ENCODE measurements at regions not wholly inside any gene's neighbourhood (a gene's known extent, or its start where the extent isn't known, plus 50 kb on each side); places are given as distances from the start of the nearest gene placed in this dataset.
"Not testable (repeated sequence)": the region's sequence is repeated elsewhere in the genome, so short reads cannot be mapped to it uniquely, and the experiment has no call there.

DNA sequence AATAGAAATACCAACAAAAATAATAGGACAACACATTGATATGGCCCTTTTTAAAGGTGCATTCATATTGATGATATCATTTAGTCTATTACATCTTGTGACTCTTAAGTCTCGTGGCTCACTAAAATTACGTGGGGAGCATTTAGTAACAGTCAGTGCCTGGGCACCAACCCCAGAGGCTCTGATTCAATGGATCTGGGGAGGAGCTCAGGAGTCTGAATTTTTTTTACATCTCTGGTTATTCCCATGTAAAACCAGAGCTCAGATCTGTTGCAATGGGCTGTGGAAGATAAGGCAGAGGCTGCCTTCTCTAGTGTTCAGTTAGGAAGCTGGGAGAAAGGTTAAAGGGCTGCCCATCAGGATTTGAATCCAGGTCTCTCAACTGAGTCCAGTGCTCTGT is 549.9 kb upstream of the CDH5 start:
- Histone ChIP-seq H3K27ac (no peak overlapping the region), H3K4me3 (no peak overlapping the region)
- no peak for DNase-seq (ENCODE audit: low read depth, low spot score)

DNA sequence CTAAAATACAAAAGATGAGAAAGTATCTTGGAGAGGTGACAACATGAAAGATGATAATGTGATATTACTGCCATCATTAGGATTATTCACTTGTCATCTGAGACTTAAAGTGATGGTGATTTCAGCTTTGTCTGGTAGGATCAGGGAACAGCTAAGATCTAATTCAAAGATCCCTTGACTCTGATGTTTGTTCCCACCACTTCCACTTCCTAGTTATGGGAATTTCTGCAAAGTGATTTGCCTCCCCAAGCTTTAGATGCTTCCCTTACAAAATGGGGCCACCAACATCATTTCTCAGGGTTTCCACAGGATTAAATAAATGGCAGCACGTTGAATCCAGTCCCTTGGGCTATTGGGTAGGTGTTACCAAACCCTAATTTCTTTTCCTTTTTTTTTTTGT is 550.8 kb upstream of the CDH5 start:
- no peak overlapping the region for H3K4me3 ChIP-seq

More for the DNA sequence above, 549.9 kb upstream of the CDH5 start:
- Histone ChIP-seq H3K9me3 (ENCODE audit: low read depth, low read length) (no peaks in the 10 kb centered on the region), H3K36me3 (ENCODE audit: insufficient read depth, low read length) (no peaks in the 10 kb centered on the region), H3K9ac (ENCODE audit: insufficient read length) (no peak overlapping the region)
- TF ChIP-seq EZH2 (IDR thresholded peaks at IDR 0.05) (no peak), FOXP2 (optimal IDR thresholded peaks at IDR 0.05; ENCODE audit: control extremely low read depth, extremely low read length, insufficient read depth) (no peak), POLR2AphosphoS5 (IDR thresholded peaks at IDR 0.05; ENCODE audit: borderline replicate concordance, low read depth, low read length) (no peak)

DNA sequence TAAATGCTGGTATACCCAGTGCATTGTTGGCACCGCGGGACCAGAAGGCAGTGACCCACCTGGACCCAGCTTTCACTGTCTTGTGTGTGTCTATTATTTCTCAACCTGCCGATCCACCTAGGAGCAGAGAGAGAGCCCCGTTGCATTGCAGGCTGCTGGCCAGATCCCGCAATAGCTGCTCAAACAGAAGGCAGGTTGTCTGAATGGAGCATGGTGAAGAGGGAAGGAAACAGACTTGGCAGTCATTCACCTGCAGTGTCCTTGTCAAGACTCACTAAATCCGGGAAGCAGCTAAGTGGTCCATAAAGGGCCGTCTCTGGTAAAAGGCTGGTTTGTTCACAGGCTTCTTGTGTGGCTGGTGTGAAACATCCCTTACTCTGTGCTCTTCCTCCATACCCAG is 552.6 kb upstream of the CDH5 start:
- H3K36me3 ChIP-seq (ENCODE audit: insufficient read depth, low read length); H3K4me3 ChIP-seq; H3K9me3 ChIP-seq (ENCODE audit: low read depth, low read length); H3K27ac ChIP-seq; H3K9ac ChIP-seq (ENCODE audit: insufficient read length); DNase-seq (ENCODE audit: low read depth, low spot score): not testable (repeated sequence)

More for the DNA sequence above, 550.8 kb upstream of the CDH5 start:
- TF ChIP-seq FOXP2 (optimal IDR thresholded peaks at IDR 0.05; ENCODE audit: control extremely low read depth, extremely low read length, insufficient read depth) (no peak), POLR2AphosphoS5 (IDR thresholded peaks at IDR 0.05; ENCODE audit: borderline replicate concordance, low read depth, low read length) (no peak), EZH2 (IDR thresholded peaks at IDR 0.05) (no peak)
- H3K27ac ChIP-seq, result no peak overlapping the region
- H3K36me3 ChIP-seq (ENCODE audit: insufficient read depth, low read length), result no peaks in the 10 kb centered on the region
- DNase-seq (ENCODE audit: low read depth, low spot score), result no peak
- no peak overlapping the region for H3K9ac ChIP-seq (ENCODE audit: insufficient read length)
- H3K9me3 ChIP-seq (ENCODE audit: low read depth, low read length), result no peaks in the 10 kb centered on the region

DNA sequence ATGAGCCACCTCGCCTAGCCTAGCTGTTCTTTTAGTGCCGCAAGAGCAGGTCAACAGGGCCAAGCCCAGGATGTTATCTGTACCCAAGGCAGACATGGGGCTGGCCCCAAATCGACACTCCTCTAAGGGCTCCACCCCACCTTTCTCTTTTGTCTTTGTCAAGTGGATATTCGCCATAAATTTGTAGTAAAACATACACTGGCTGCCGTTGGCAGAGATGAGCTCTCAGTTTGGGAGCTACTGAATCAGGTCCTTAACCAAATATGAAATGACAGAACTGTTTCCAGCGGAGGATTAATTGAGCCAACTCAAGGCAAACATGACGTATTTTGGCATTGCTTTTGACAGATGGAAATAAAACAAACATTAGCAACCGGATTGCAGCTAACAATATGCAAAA is 556.9 kb upstream of the CDH5 start:
- Histone ChIP-seq H3K27ac (no peak overlapping the region), H3K36me3 (ENCODE audit: insufficient read depth, low read length) (no peaks in the 10 kb centered on the region), H3K4me3 (no peak overlapping the region), H3K9me3 (ENCODE audit: low read depth, low read length) (no peaks in the 10 kb centered on the region), H3K9ac (ENCODE audit: insufficient read length) (no peak overlapping the region)
- no peak for DNase-seq (ENCODE audit: low read depth, low spot score)
- TF ChIP-seq POLR2AphosphoS5 (IDR thresholded peaks at IDR 0.05; ENCODE audit: borderline replicate concordance, low read depth, low read length) (no peak), FOXP2 (optimal IDR thresholded peaks at IDR 0.05; ENCODE audit: control extremely low read depth, extremely low read length, insufficient read depth) (no peak), EZH2 (IDR thresholded peaks at IDR 0.05) (no peak)

DNA sequence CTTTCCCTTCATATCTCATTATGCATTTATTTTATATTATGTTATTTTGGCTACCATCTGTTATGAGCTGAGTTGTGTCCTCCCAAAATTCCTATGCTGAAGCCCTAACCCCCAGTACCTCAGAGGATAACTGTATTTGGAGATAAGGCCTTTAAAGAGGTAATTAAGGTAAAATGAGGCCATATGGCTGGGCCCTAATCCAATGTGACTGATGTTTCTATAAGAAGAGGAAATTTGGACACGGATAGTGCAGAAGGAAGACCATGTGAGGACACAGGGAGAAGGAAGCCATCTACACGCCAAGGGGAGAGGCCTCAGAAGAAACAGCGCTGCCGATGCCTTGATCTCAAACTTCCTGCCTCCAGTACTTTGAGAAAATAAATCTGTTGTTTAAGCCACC is 557.7 kb upstream of the CDH5 start:
- H3K36me3 ChIP-seq (ENCODE audit: insufficient read depth, low read length), result no peaks in the 10 kb centered on the region
- TF ChIP-seq POLR2AphosphoS5 (IDR thresholded peaks at IDR 0.05; ENCODE audit: borderline replicate concordance, low read depth, low read length), result no peak
- no peak for TF ChIP-seq EZH2 (IDR thresholded peaks at IDR 0.05)
- no peak for TF ChIP-seq FOXP2 (optimal IDR thresholded peaks at IDR 0.05; ENCODE audit: control extremely low read depth, extremely low read length, insufficient read depth)
- H3K4me3 ChIP-seq, result no peak overlapping the region
- no peaks in the 10 kb centered on the region for H3K9me3 ChIP-seq (ENCODE audit: low read depth, low read length)
- no peak for DNase-seq (ENCODE audit: low read depth, low spot score)
- H3K27ac ChIP-seq, result no peak overlapping the region
- no peak overlapping the region for H3K9ac ChIP-seq (ENCODE audit: insufficient read length)

DNA sequence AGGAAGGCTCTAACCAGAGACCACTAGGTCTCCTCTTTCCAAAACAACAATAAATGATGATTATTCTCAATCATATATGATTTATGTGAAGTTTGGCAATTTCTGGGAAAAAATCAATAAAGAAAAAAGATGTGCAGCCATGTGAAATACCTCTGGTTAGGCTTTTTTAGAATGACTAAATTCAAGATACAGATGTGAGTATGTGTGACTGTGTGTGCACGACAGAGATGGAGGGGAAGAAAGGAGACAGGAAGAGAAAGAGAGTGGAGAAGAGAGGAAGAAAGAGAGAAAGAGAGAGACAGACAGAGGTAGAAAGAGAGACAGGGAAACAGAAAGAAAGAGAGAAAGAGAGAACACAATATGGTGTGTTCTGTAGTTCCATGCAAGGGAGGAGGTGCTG is 558.6 kb upstream of the CDH5 start:
- no peak overlapping the region for H3K4me3 ChIP-seq
- TF ChIP-seq FOXP2 (optimal IDR thresholded peaks at IDR 0.05; ENCODE audit: control extremely low read depth, extremely low read length, insufficient read depth) (no peak), EZH2 (IDR thresholded peaks at IDR 0.05) (no peak), POLR2AphosphoS5 (IDR thresholded peaks at IDR 0.05; ENCODE audit: borderline replicate concordance, low read depth, low read length) (no peak)

DNA sequence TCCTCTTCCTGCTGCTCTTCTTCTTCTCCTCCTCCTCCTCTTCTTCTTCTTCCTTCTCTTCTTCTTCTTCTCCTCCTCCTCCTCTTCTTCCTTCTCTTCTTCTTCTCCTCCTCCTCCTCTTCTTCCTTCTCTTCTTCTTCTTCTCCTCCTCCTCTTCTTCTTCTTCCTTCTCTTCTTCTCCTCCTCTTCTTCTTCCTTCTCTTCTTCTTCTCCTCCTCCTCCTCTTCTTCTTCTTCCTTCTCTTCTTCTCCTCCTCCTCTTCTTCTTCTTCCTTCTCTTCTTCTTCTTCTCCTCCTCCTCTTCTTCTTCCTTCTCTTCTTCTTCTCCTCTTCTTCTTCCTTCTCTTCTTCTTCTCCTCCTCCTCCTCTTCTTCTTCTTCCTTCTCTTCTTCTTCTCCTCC is 560.8 kb upstream of the CDH5 start:
- not testable (repeated sequence) for DNase-seq (ENCODE audit: low read depth, low spot score); H3K9ac ChIP-seq (ENCODE audit: insufficient read length); H3K4me3 ChIP-seq; H3K36me3 ChIP-seq (ENCODE audit: insufficient read depth, low read length); H3K27ac ChIP-seq; H3K9me3 ChIP-seq (ENCODE audit: low read depth, low read length)

More for the DNA sequence above, 558.6 kb upstream of the CDH5 start:
- no peaks in the 10 kb centered on the region for H3K9me3 ChIP-seq (ENCODE audit: low read depth, low read length)
- no peak overlapping the region for H3K9ac ChIP-seq (ENCODE audit: insufficient read length)
- no peak overlapping the region for H3K27ac ChIP-seq
- DNase-seq (ENCODE audit: low read depth, low spot score), result no peak
- H3K36me3 ChIP-seq (ENCODE audit: insufficient read depth, low read length), result no peaks in the 10 kb centered on the region

DNA sequence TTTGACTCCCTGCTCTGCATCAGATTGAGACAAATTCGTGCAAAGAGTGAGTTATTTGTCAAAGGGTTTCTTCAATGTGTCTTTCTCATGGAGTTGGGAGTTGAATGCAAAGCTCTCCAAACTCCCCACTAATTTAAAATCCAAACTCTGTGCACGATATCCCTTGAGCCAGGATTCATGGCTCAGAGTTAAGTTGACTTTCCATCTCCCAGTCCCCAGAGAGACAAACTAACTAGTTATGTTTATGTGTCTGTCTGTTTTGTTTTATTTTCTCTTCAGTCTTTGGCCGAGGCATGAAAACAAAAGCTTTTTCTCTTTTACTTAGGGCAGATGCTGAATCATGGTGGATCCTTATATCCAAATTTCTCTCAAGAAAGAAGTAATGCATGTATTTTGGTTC is 570.0 kb upstream of the CDH5 start:
- H3K27ac ChIP-seq, result no peak overlapping the region
- no peak overlapping the region for H3K9ac ChIP-seq (ENCODE audit: insufficient read length)
- H3K36me3 ChIP-seq (ENCODE audit: insufficient read depth, low read length), result no peaks in the 10 kb centered on the region
- no peak for DNase-seq (ENCODE audit: low read depth, low spot score)
- H3K9me3 ChIP-seq (ENCODE audit: low read depth, low read length), result no peaks in the 10 kb centered on the region
- TF ChIP-seq FOXP2 (optimal IDR thresholded peaks at IDR 0.05; ENCODE audit: control extremely low read depth, extremely low read length, insufficient read depth) (no peak), EZH2 (IDR thresholded peaks at IDR 0.05) (no peak), POLR2AphosphoS5 (IDR thresholded peaks at IDR 0.05; ENCODE audit: borderline replicate concordance, low read depth, low read length) (no peak)
- no peak overlapping the region for H3K4me3 ChIP-seq

DNA sequence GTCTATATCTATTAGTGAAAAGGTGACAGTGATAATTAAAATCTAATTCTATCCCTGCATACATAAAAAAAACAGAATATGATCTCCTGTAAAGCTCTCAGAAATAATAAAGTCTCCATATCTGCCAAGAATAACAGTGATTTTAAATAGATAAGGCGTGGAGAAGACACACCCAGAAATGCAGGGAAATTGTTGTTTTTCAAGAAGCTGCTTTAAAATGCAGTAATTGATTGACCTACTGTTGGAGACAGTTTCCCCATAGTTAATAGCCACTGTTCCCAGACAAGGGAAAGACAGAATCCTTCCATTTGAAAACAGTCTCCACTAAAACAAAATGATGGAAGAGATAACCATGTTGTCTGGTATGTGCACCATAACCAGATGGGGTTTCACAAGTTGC is 571.5 kb upstream of the CDH5 start:
- Histone ChIP-seq H3K9ac (ENCODE audit: insufficient read length) (no peak overlapping the region), H3K4me3 (no peak overlapping the region), H3K36me3 (ENCODE audit: insufficient read depth, low read length) (no peaks in the 10 kb centered on the region), H3K9me3 (ENCODE audit: low read depth, low read length) (no peaks in the 10 kb centered on the region), H3K27ac (no peak overlapping the region)
- DNase-seq (ENCODE audit: low read depth, low spot score), result no peak
- TF ChIP-seq EZH2 (IDR thresholded peaks at IDR 0.05) (no peak), POLR2AphosphoS5 (IDR thresholded peaks at IDR 0.05; ENCODE audit: borderline replicate concordance, low read depth, low read length) (no peak), FOXP2 (optimal IDR thresholded peaks at IDR 0.05; ENCODE audit: control extremely low read depth, extremely low read length, insufficient read depth) (no peak)
